ENCODE measurements at regions not wholly inside any gene's neighbourhood (a gene's known extent, or its start where the extent isn't known, plus 50 kb on each side); places are given as distances from the start of the nearest gene placed in this dataset.

- intact Hi-C loops (cut with micrococcal nuclease) = no loop called here
- H3K27me3 ChIP-seq (ENCODE audit: control insufficient read depth in 2 of 2, insufficient read depth in 2 of 2, low read length in 2 of 2) = no peaks in the 10 kb centered on the region
- no peaks in the 10 kb centered on the region for H3K4me1 ChIP-seq (ENCODE audit: control insufficient read depth in 1 of 2, insufficient read depth in 2 of 2, low read length in 2 of 2)
- Mint-ChIP-seq H3K27ac (no peak overlapping the region), H3K36me3 (no peaks in the 10 kb centered on the region), H3K4me1 (no peaks in the 10 kb centered on the region), H3K4me3 (no peak overlapping the region), H3K27me3 (ENCODE audit: low read depth in 3 of 3) (peaks cover 1 to 4% (median 2%) of the 10 kb centered on the region in 3 donors), H3K9me3 (peaks cover 0 to 7% (median 3%) of the 10 kb centered on the region in 7 donors)
- H4K20me1 ChIP-seq (ENCODE audit: insufficient read depth, low read length) = no peaks in the 10 kb centered on the region
- H3K9ac ChIP-seq (ENCODE audit: insufficient read depth, low read length, poor library complexity, severe bottlenecking) = no peak overlapping the region
- no peak overlapping the region for H3K4me2 ChIP-seq (replicated peaks; ENCODE audit: extremely low read depth, low read length, poor library complexity, severe bottlenecking)
- H3K79me2 ChIP-seq (ENCODE audit: insufficient read depth, low read length) = no peaks in the 10 kb centered on the region
- H3K36me3 ChIP-seq (replicated peaks in 1 of 2; ENCODE audit: control insufficient read depth in 1 of 2, insufficient read depth in 2 of 2, low read length in 2 of 2) = no peaks in the 10 kb centered on the region
- no peak overlapping the region for H2AFZ ChIP-seq (ENCODE audit: insufficient read depth, low read depth, low read length, poor library complexity, severe bottlenecking)
- no peak overlapping the region for H3K4me3 ChIP-seq (replicated peaks in 1 of 3; ENCODE audit: low read depth in 2 of 3, low read length in 3 of 3)
- DNase-seq = no peak
- no peak for TF ChIP-seq CTCF (IDR thresholded peaks at IDR 0.05)
- no peaks in the 10 kb centered on the region for H3K9me3 ChIP-seq (replicated peaks in 1 of 2; ENCODE audit: control insufficient read depth in 1 of 2, insufficient read depth in 1 of 2, low read length in 2 of 2)
- H3K27ac ChIP-seq (ENCODE audit: low read depth in 1 of 2, low read length in 2 of 2) = no peak overlapping the region
Measured at GRCh38 chr21:28280611-28281010, 712.1 kb downstream of the LTN1 start.

- Histone ChIP-seq H2AFZ (ENCODE audit: insufficient read depth, low read depth, low read length, poor library complexity, severe bottlenecking) (no peak overlapping the region), H3K9me3 (replicated peaks in 1 of 2; ENCODE audit: control insufficient read depth in 1 of 2, insufficient read depth in 1 of 2, low read length in 2 of 2) (no peaks in the 10 kb centered on the region), H3K27me3 (ENCODE audit: control insufficient read depth in 2 of 2, insufficient read depth in 2 of 2, low read length in 2 of 2) (no peaks in the 10 kb centered on the region), H3K4me3 (replicated peaks in 1 of 3; ENCODE audit: low read depth in 2 of 3, low read length in 3 of 3) (no peak overlapping the region), H3K36me3 (replicated peaks in 1 of 2; ENCODE audit: control insufficient read depth in 1 of 2, insufficient read depth in 2 of 2, low read length in 2 of 2) (no peaks in the 10 kb centered on the region), H4K20me1 (ENCODE audit: insufficient read depth, low read length) (no peaks in the 10 kb centered on the region), H3K4me2 (replicated peaks; ENCODE audit: extremely low read depth, low read length, poor library complexity, severe bottlenecking) (no peak overlapping the region), H3K4me1 (ENCODE audit: control insufficient read depth in 1 of 2, insufficient read depth in 2 of 2, low read length in 2 of 2) (no peaks in the 10 kb centered on the region), H3K79me2 (ENCODE audit: insufficient read depth, low read length) (no peaks in the 10 kb centered on the region), H3K9ac (ENCODE audit: insufficient read depth, low read length, poor library complexity, severe bottlenecking) (no peak overlapping the region), H3K27ac (ENCODE audit: low read depth in 1 of 2, low read length in 2 of 2) (no peak overlapping the region)
- TF ChIP-seq CTCF (IDR thresholded peaks at IDR 0.05) = no peak
- intact Hi-C loops (cut with micrococcal nuclease) = no loop called here
- Mint-ChIP-seq H3K27ac (no peak overlapping the region), H3K4me3 (no peak overlapping the region), H3K9me3 (peaks cover 0 to 9% (median 0%) of the 10 kb centered on the region in 7 donors), H3K36me3 (no peaks in the 10 kb centered on the region), H3K27me3 (ENCODE audit: low read depth in 3 of 3) (peaks cover 0 to 2% (median 2%) of the 10 kb centered on the region in 3 donors), H3K4me1 (peaks cover under 1% of the 10 kb centered on the region)
- no peak for DNase-seq
- WGBS (ENCODE audit: insufficient coverage) = no CpG with 5 or more reads among the region's 1 CpG
Measured at GRCh38 chr21:28277324-28277723, 715.4 kb downstream of the LTN1 start.
